Breast epithelium (tissue), 3 donors: ENCODE measurements at regions not wholly inside any gene's neighbourhood (a gene's known extent, or its start where the extent isn't known, plus 50 kb on each side); places are given as distances from the start of the nearest gene placed in this dataset.

Source experiments
- POLR2A ChIP-seq: fragments of 450-650 bp; IDR thresholded peaks from one replicate; pipeline ENCODE4 v1.6.1; 2016; ENCODE audit warnings: antibody characterized with exemption, mild to moderate bottlenecking, moderate library complexity
- TF ChIP-seq, protein P1 (sequence below), 3 donors: fragments of 450-650 bp; IDR thresholded peaks; one replicate each; pipeline ENCODE4 v1.5.1; 2016 to 2017; ENCODE audit warnings: antibody characterized with exemption in 3 of 3, mild to moderate bottlenecking in 3 of 3, moderate library complexity in 3 of 3

GRCh38 chr3:79985816-79986215 is 218.0 kb upstream of the ROBO1 start:
- TF ChIP-seq POLR2A = no peak
- TF ChIP-seq, protein P1, sequence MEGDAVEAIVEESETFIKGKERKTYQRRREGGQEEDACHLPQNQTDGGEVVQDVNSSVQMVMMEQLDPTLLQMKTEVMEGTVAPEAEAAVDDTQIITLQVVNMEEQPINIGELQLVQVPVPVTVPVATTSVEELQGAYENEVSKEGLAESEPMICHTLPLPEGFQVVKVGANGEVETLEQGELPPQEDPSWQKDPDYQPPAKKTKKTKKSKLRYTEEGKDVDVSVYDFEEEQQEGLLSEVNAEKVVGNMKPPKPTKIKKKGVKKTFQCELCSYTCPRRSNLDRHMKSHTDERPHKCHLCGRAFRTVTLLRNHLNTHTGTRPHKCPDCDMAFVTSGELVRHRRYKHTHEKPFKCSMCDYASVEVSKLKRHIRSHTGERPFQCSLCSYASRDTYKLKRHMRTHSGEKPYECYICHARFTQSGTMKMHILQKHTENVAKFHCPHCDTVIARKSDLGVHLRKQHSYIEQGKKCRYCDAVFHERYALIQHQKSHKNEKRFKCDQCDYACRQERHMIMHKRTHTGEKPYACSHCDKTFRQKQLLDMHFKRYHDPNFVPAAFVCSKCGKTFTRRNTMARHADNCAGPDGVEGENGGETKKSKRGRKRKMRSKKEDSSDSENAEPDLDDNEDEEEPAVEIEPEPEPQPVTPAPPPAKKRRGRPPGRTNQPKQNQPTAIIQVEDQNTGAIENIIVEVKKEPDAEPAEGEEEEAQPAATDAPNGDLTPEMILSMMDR (IDR thresholded peaks at IDR 0.05) = no peak
